ENCODE measurements at regions not wholly inside any gene's neighbourhood (a gene's known extent, or its start where the extent isn't known, plus 50 kb on each side); places are given as distances from the start of the nearest gene placed in this dataset.

DNA sequence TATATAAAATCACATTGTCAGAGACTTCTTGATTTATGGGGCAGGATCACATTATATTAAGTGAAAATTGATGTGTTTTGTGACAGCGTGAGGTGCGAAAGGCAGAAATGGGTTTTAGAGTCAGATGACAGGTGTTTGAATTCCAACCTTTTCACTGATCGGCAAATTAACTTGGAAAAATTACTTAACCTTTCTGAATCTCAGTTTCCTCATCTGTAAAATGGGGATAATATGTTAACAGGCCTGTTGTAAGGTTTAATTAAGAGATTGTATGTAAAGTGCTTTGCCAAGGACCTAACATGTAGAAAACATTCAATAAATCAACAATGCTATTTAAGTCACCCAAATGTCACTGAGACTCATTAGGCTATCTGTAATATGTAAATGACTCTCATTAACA, 221.2 kb upstream of the LYZL1 start:
- TF ChIP-seq EZH2 (optimal IDR thresholded peaks at IDR 0.05; ENCODE audit: low read depth, low read length), result no peak
- TF ChIP-seq, protein P1, sequence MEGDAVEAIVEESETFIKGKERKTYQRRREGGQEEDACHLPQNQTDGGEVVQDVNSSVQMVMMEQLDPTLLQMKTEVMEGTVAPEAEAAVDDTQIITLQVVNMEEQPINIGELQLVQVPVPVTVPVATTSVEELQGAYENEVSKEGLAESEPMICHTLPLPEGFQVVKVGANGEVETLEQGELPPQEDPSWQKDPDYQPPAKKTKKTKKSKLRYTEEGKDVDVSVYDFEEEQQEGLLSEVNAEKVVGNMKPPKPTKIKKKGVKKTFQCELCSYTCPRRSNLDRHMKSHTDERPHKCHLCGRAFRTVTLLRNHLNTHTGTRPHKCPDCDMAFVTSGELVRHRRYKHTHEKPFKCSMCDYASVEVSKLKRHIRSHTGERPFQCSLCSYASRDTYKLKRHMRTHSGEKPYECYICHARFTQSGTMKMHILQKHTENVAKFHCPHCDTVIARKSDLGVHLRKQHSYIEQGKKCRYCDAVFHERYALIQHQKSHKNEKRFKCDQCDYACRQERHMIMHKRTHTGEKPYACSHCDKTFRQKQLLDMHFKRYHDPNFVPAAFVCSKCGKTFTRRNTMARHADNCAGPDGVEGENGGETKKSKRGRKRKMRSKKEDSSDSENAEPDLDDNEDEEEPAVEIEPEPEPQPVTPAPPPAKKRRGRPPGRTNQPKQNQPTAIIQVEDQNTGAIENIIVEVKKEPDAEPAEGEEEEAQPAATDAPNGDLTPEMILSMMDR (IDR thresholded peaks at IDR 0.05; ENCODE audit: low read length), result no peak
